HCT116 (cell line): ENCODE measurements at regions not wholly inside any gene's neighbourhood (a gene's known extent, or its start where the extent isn't known, plus 50 kb on each side); places are given as distances from the start of the nearest gene placed in this dataset.
A peak's percentile ranks its signal among the peaks of the same experiment; 100 is the strongest.
"Not testable (repeated sequence)": the region's sequence is repeated elsewhere in the genome, so short reads cannot be mapped to it uniquely, and the experiment has no call there.

Experiments
- ATAC-seq: fragments of 200-7000 bp; cut with Tn5 transposase; 2 replicates; pipeline ENCODE4 v1.9.1; 2020; ENCODE audit warnings: mild to moderate bottlenecking, moderate library complexity
- BruUV-seq: library from RNA; stranded (reverse); fragments of 400-500 nt; replicated peaks from 2 replicates; lab custom pipeline; 2021; lab: Mats Ljungman, UMichigan
- CTCF ChIA-PET: fragments of 300-600 bp; sonication (Branson Sonifier 250); formaldehyde crosslinking; loops from one replicate; lab custom pipeline; 2021; ENCODE audit warnings: antibody characterized with exemption; lab: Charles Lee
- POLR2A ChIA-PET: fragments of 300-600, 350-600 bp; sonication (Branson Sonifier 250); formaldehyde crosslinking; loops from one replicate; lab custom pipeline; 2021; ENCODE audit warnings: antibody characterized with exemption; lab: Charles Lee
- RAD21 ChIA-PET, 2 experiments: fragments of 300-600 bp; sonication (Branson Sonifier 250); formaldehyde crosslinking; loops; one replicate each; lab custom pipeline; 2023; ENCODE audit warnings: low total read pairs in 2 of 2; ENCODE audit not compliant: uncharacterized antibody in 2 of 2, unreplicated experiment in 2 of 2, low non-redundant PET in 1 of 2; lab: Charles Lee
- DNase-seq: peaks from one replicate; pipeline ENCODE4 v3.0.0-alpha.2; 2010; ENCODE audit warnings: low read depth, low spot score
- H2AFZ ChIP-seq: fragments of 200-600 bp; shearing (Covaris generic), sonication (generic); 2 replicates; pipeline ENCODE4 v1.6.1; 2017; ENCODE audit warnings: low read depth, mixed run types, mixed read lengths, antibody characterized with exemption, low read length; ENCODE audit not compliant: poor library complexity, severe bottlenecking
- H3K27ac ChIP-seq: 2 replicates; pipeline ENCODE4 v1.5.1; 2012; ENCODE audit warnings: low read depth, low read length
- H3K27me3 ChIP-seq: fragments of 200-600 bp; sonication (generic); 2 replicates; pipeline ENCODE4 v1.6.1; 2016; ENCODE audit warnings: mixed run types, low read length, mixed read lengths; ENCODE audit not compliant: insufficient read depth
- H3K36me3 ChIP-seq, 2 experiments: fragments of 200-500 bp in 1 of 2; fragments of 200-600 bp in 1 of 2; sonication (Bioruptor generic) in 1 of 2; sonication (generic) in 1 of 2; 2 replicates each; pipeline versions ENCODE4 v1.5.1 to v1.6.1; 2014 to 2016; ENCODE audit warnings: low read length in 2 of 2, inconsistent platforms in 1 of 2, mixed read lengths in 1 of 2, mixed run types in 1 of 2; ENCODE audit not compliant: insufficient read depth in 2 of 2, control insufficient read depth in 1 of 2
- H3K4me1 ChIP-seq, 2 experiments: fragments of 200-600 bp in 1 of 2; sonication (generic) in 1 of 2; 2 replicates each; pipeline versions ENCODE4 v1.5.1 to v1.6.1; 2012 to 2017; ENCODE audit warnings: low read length in 2 of 2, inconsistent platforms in 1 of 2, mild to moderate bottlenecking in 1 of 2, mixed read lengths in 1 of 2, mixed run types in 1 of 2, moderate library complexity in 1 of 2; ENCODE audit not compliant: insufficient read depth in 2 of 2, control insufficient read depth in 1 of 2
- H3K4me2 ChIP-seq: fragments of 200-600 bp; sonication (generic); 2 replicates; pipeline ENCODE4 v1.6.1; 2017; ENCODE audit warnings: mixed run types, low read length, mixed read lengths
- H3K4me3 ChIP-seq, 2 experiments: fragments of 200-600 bp in 1 of 2; sonication (generic) in 1 of 2; replicated peaks in 1 of 2; 2 replicates each; pipeline ENCODE4 v1.5.1; 2011 to 2016; ENCODE audit warnings: low read length in 2 of 2, control low read depth in 1 of 2, low read depth in 1 of 2, mild to moderate bottlenecking in 1 of 2, mixed read lengths in 1 of 2, mixed run types in 1 of 2
- H3K79me2 ChIP-seq: fragments of 200-600 bp; sonication (generic); 2 replicates; pipeline ENCODE4 v1.6.1; 2017; ENCODE audit warnings: mild to moderate bottlenecking, mixed run types, low read length, moderate library complexity, mixed read lengths; ENCODE audit not compliant: insufficient read depth
- H3K9ac ChIP-seq: fragments of 200-600 bp; sonication (generic); 2 replicates; pipeline ENCODE4 v1.6.1; 2016; ENCODE audit warnings: low read length, mixed read lengths
- H3K9me2 ChIP-seq: fragments of 200-600 bp; sonication (generic), shearing (Covaris generic); 2 replicates; pipeline ENCODE4 v1.6.1; 2017; ENCODE audit warnings: mixed run types, mild to moderate bottlenecking, moderate library complexity; ENCODE audit not compliant: insufficient read depth
- H3K9me3 ChIP-seq, 2 experiments: fragments of 200-500 bp in 1 of 2; fragments of 200-600 bp in 1 of 2; sonication (Bioruptor generic) in 1 of 2; sonication (generic) in 1 of 2; 2 replicates each; pipeline ENCODE4 v1.6.1; 2014 to 2017; ENCODE audit warnings: low read length in 2 of 2, mixed read lengths in 2 of 2, inconsistent platforms in 1 of 2, low read depth in 1 of 2, mild to moderate bottlenecking in 1 of 2, mixed run types in 1 of 2, moderate library complexity in 1 of 2; ENCODE audit not compliant: control insufficient read depth in 1 of 2, insufficient read depth in 1 of 2
- H4K20me1 ChIP-seq: fragments of 200-600 bp; sonication (generic), shearing (Covaris generic); 2 replicates; pipeline ENCODE4 v1.6.1; 2017; ENCODE audit warnings: mixed run types, mild to moderate bottlenecking, moderate library complexity; ENCODE audit not compliant: insufficient read depth
- intact Hi-C: fragments of 100-400 bp; cut with micrococcal nuclease; formaldehyde crosslinking; loops from 2 replicates; pipeline ENCODE4 v1.10.0; 2022

DNA sequence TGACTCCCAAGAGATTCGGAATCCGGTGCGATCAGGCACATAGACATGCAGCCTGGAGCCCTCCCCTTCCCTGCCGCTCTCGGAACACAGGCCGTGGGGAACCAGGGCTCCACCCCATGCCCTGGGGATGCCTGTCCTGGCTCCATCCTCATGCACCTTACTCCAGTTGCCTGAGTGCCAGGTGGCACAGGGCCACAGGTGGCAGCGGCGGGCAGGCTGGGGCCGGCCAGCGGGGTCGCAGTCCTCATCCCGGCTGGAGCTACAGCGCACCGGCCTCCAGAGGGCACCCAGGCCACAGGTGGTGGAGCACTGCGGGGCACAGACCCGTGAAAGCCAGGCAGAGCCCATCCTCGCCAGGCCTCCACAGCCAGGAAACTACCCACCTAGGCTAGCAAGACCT lies 119.9 kb upstream of the AKAP13 start:
- intact Hi-C loops, BruUV-seq, POLR2A ChIA-PET: not testable (repeated sequence)

DNA sequence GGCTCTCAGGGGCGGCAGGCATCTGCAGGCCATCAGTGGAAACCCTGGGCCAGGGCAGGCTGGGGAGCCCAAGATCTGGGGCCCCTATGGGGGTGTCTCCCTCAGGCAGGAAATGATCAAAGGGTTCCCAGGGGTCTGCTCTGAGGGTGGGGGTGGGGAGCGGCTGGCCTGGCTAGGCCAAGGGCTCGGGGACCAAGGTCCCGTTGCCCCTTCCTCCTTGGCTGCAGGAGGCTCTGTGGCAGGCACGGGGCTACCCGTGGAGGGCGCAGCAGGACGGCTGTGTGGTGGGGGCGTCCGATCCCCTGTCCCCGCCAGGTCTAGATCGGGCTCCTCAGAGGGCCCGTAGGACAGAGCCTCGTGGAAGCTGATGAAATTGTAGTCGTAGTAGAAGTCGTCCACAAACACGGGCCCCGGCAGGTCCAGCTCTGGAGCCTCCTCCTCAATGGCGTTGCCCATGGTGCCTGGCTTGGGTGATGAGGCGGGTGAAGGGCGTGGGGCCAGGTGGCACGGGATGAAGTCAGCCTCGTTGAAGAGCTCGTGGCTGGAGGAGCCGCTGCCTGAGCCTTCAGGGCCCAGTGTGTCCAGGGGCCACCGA lies 117.8 kb upstream of the AKAP13 start:
- CTCF ChIA-PET, H3K4me2 ChIP-seq, H4K20me1 ChIP-seq, H3K9ac ChIP-seq, H3K4me1 ChIP-seq, H3K9me3 ChIP-seq, BruUV-seq, H3K27ac ChIP-seq, H3K9me2 ChIP-seq, H3K27me3 ChIP-seq, ATAC-seq, H2AFZ ChIP-seq, H3K36me3 ChIP-seq, intact Hi-C loops, RAD21 ChIA-PET, POLR2A ChIA-PET, H3K79me2 ChIP-seq, H3K4me3 ChIP-seq, DNase-seq: not testable (repeated sequence)

More for the DNA sequence above, 119.9 kb upstream of the AKAP13 start:
- H3K36me3 ChIP-seq, H3K79me2 ChIP-seq, H3K4me3 ChIP-seq, H4K20me1 ChIP-seq, H3K9me3 ChIP-seq, H3K4me1 ChIP-seq, RAD21 ChIA-PET, H3K9me2 ChIP-seq, DNase-seq, H3K9ac ChIP-seq, H2AFZ ChIP-seq, H3K27me3 ChIP-seq, H3K4me2 ChIP-seq, CTCF ChIA-PET, H3K27ac ChIP-seq: not testable (repeated sequence)
- peak; percentile 65 for ATAC-seq

DNA sequence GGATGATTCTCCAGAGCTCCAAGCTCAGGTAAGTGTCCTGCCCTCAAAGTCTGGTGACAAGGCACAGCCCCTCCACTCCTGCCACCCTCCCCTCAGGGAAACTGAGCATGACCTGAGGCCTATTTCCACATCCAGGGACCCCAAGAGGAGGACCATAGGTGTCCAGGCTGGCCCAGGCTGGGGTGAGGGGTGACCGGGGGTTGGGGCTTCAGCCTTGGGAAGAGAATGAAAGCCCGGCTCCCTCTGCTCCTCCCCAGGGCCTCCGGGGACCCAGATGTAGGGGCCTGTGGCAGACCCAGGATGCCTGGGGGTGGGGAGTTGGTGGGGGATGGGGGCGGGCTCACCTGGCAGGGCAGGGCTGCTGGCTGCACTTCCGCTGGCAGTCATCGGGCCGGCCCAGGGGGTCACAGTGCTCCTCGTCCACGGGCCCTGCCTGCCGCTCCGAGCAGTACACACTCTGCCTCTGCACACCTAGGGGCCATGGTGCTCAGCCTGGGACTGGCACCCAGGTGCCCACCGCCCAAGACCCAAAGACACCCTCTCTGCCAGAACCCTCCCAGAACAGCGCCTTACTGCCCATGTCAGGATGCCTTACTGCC lies 116.5 kb upstream of the AKAP13 start:
- H3K79me2 ChIP-seq, H3K27ac ChIP-seq, H3K9me2 ChIP-seq, intact Hi-C loops, H2AFZ ChIP-seq, H3K4me2 ChIP-seq, DNase-seq, H3K9ac ChIP-seq, H3K9me3 ChIP-seq, CTCF ChIA-PET, H3K27me3 ChIP-seq, H3K4me1 ChIP-seq, H3K4me3 ChIP-seq, POLR2A ChIA-PET, H3K36me3 ChIP-seq, ATAC-seq, RAD21 ChIA-PET, BruUV-seq, H4K20me1 ChIP-seq: not testable (repeated sequence)

DNA sequence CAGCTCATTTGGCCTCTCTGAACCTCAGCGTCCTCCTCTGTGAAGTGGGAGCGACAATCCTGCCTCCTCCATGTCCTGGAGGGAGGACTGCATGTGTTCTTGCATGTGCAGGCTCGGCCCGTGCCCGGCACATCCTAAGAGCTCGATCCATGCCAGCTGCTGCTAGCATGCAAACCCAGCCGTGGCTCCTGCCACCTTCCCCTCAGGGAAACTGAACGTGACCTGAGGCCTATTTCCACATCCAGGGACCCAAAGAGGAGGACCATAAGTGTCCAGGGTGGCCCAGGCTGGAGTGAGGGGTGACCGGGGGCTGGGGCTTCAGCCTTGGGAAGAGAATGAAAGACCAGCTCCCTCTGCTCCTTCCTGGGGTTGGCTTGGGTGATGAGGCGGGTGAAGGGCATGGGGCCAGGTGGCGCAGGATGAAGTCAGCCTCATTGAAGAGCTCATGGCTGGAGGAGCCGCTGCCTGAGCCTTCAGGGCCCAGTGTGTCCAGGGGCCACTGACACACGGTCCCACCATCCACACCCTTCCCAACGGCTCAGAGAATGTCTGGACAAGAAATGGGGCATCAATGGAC lies 115.7 kb upstream of the AKAP13 start:
- H3K4me1 ChIP-seq, H3K9me3 ChIP-seq, POLR2A ChIA-PET, DNase-seq, H4K20me1 ChIP-seq, H3K27me3 ChIP-seq, H3K9me2 ChIP-seq, H3K36me3 ChIP-seq, H3K4me3 ChIP-seq, ATAC-seq, H2AFZ ChIP-seq, H3K9ac ChIP-seq, H3K4me2 ChIP-seq, CTCF ChIA-PET, H3K27ac ChIP-seq, BruUV-seq, intact Hi-C loops, RAD21 ChIA-PET, H3K79me2 ChIP-seq: not testable (repeated sequence)
